HG03354 (cell line): ENCODE measurements at regions not wholly inside any gene's neighbourhood (a gene's known extent, or its start where the extent isn't known, plus 50 kb on each side); places are given as distances from the start of the nearest gene placed in this dataset.
"Not testable (repeated sequence)": the region's sequence is repeated elsewhere in the genome, so short reads cannot be mapped to it uniquely, and the experiment has no call there.

ENCODE experiments used
- ATAC-seq: cut with Tn5 transposase; IDR thresholded peaks from one replicate; pipeline ENCODE4 v1.9.1; 2021; ENCODE audit warnings: mild to moderate bottlenecking; ENCODE audit not compliant: unreplicated experiment, poor library complexity, severe bottlenecking

GRCh38 chr13:65855242-65855805, 1374.8 kb downstream of the PCDH9 start:
- no peak for ATAC-seq

- ATAC-seq: no peak
These were observed 1375.7 kb downstream of the PCDH9 start for GRCh38 chr13:65854431-65854830.

GRCh38 chr13:65844266-65844841, 1385.8 kb downstream of the PCDH9 start:
- ATAC-seq: no peak

- no peak for ATAC-seq
These were observed 1386.8 kb downstream of the PCDH9 start for GRCh38 chr13:65843314-65843731.

DNA sequence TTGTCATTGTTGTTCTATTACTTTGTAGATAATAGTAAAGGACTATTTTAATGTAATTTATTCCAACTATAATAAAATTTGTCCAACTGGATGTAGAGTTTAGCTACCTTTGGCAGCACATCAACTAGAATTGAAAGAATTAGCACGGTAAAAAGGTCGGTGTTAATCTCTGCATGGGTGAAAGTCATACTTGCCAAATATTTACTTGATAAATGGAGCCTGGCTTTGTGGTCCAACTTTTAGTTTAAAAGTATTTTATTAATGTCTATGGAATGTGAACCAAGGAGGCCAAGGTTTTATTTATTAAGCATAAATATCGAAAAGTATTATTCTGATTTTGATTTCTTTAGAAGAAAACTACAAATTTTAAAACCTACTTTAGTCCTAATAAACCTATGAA, 1389.0 kb downstream of the PCDH9 start:
- ATAC-seq: no peak

DNA sequence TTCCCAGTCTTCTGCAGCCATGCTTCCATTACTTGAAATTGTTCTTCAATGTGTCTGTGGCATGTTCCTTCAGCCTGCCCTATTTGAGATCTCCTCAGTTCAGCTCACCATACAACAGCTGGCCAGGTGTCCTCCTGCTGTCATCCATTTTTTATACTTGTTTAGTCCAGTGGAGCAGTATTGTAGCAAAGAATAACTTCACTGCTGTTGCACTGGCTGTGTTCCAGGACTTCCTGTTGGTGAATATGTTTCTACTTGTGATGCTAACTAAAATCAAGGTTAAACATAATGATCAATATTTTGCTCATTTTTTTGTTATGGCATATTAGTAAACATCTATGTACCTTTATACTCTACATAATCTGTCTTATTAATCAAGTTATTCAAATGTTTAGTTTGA, 1394.1 kb downstream of the PCDH9 start:
- no peak for ATAC-seq

GRCh38 chr13:65834897-65835296, 1395.2 kb downstream of the PCDH9 start:
- no peak for ATAC-seq

DNA sequence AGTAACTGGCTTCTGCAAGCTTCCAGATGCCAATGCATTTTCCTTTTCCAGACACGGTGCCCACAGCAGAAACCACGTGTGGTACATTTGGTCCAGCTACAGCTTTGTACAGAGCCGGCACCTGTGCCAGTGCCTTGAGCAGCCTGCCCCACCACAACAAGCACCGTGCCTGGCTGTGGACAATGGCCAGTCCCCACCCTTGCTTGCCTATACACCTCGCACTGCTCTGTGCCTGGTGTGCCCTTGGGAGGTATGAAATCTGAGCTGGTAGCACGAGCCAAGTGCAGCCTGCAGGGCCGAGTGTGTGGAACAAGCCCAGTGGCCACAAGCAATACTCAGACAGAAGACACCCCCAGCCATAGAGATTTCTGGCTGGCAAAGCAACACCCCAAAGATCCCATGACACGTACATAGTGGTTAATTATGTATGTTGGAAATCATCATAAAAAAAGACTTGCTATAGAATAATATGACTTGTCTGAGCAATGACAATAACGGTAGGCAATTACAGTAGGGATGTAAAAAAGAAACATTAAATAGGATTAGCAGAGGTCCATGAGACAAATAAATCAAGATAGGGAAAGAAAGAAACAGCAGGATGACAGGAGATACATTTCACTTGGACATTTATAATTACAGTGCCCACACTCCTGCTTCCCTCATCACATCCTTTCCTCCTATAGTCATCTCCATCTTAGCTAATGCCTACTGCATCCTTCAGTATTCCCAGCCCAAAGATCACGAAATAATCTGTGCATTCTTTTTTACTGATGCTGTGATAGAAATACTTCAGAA, 1399.5 kb downstream of the PCDH9 start:
- ATAC-seq: no peak

GRCh38 chr13:65829241-65830008, 1400.7 kb downstream of the PCDH9 start:
- no peak for ATAC-seq

GRCh38 chr13:65826657-65827056, 1403.5 kb downstream of the PCDH9 start:
- no peak for ATAC-seq

GRCh38 chr13:65825039-65825438, 1405.1 kb downstream of the PCDH9 start:
- no peak for ATAC-seq

DNA sequence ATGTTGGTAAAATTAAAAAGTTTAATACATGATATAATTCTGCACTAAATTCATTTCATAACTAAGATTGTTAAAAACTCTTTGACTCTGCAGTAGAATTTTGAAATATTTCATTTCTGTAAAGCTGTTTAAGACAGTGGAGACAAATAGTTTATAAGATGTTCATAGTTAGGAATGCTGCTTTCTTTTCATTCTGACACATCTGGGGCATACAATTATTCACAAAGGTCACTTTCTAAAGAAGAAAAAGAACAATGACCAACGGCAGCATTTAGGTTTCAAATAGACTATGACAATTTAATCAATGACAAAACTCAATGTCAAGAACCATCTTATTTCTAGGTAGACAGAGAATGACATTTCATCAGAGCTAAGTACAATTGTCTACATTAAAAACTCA, 1422.1 kb downstream of the PCDH9 start:
- ATAC-seq: no peak

DNA sequence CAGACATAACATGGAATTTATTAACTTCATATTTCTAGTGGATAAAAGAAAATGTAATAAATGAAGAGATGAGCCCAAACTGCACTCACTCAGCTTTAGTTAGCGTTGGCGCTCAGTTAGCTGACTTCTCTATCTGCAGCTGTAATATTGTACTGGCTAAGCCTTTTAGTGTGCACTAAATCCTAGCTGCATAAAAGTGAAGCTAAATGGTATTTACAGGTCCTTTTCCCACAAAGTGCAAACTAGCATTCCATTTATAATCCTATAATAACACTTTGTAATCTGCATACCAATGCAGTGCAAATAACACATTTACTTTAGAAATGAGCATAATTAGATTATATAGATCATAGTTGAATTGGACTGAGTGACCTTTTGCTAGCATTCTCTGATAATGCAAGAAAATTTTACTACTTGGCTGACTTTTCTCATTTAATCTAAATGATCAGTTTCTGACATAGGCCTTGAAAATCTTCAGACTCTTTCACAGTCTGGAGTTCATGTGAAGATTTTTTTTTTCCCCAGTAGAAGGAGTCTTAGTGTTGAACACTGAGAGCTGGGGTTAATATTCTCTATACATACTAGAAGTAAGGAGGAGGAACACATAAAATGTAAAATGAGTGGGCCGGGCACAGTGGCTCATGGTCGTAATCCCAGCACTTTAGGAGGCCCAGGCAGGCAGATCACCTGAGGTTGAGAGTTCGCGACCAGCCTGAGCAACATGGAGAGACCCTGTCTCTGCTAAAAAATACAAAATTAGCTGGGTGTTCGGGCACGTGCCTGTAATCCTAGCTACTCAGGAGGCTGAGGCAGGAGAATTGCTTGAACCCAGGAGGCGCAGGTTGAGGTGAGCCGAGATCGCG, 1426.4 kb downstream of the PCDH9 start:
- no peak for ATAC-seq

DNA sequence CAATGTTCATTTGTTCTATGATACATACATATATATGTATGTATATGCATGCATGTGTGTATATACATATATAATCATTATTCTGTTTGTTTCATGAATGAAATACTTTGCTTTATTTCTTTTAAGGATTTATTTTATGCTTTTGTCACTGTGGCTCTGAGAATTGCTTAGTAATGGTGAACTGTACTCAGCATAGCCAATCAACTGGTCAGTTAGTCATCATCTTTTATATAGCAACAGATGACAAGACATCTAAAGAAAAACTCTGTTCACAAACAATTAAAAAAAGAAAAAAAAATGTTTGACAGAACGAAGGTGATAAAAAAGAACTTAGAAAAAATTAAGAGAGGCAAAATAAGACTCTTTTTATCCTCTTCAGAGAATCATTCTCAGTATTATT, 1440.3 kb downstream of the PCDH9 start:
- ATAC-seq: no peak

DNA sequence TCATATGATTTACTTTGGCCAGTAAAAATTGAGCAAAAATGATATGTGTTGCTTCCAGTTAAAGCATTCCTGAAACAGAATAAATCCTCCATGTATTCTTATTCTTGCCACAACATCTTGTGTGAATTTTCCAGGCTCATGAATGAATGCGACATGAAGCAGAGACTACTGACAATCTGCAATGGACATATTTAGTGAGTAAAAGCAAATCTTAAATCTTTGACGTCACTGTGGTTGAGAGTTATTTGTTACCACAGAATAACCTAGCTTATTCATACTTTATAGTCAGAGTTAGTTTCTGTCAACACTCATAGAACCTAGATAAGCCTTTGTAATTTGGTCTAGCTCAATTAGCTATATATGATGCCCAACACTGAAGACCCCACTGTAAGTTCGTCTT, 1443.1 kb downstream of the PCDH9 start:
- ATAC-seq: no peak

DNA sequence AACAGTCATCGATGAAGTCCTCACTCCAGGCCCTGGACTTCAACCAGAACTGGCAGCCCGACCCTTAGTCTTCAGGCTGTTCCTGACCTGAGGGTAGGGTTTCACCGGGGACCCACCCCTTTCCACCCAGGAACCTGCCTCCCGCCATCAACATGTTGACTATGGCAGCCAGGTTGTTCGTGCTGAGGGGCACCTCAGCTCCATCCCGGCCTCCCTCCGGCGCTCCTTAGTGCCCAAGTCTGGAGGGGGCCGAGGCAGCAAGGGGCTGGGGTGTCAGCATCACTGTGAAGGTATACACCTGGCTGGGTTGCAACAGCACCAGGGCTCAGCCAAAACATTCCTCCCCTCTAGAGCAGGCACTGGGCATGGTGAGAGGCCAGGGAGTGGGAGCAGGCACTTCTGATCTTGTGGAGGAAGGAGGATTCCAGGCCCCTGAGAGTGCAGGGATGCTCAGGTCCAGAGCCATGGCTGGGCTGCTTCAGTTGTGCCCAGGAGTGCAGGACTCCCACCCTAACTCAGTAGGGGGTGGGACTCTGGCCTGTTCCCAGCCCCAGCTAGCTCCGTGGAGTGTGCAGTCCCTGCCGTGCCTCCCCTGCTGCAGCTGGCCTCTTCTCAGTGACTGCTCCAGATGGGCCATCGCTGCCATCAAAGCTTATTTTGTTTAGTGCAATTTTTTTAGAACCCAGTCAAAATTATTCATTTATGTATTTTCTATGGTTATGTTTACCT, 1445.9 kb downstream of the PCDH9 start:
- no peak for ATAC-seq

- ATAC-seq: no peak
These were observed 1446.8 kb downstream of the PCDH9 start for GRCh38 chr13:65783383-65783782.

GRCh38 chr13:65771704-65772313, 1458.3 kb downstream of the PCDH9 start:
- not testable (repeated sequence) for ATAC-seq

DNA sequence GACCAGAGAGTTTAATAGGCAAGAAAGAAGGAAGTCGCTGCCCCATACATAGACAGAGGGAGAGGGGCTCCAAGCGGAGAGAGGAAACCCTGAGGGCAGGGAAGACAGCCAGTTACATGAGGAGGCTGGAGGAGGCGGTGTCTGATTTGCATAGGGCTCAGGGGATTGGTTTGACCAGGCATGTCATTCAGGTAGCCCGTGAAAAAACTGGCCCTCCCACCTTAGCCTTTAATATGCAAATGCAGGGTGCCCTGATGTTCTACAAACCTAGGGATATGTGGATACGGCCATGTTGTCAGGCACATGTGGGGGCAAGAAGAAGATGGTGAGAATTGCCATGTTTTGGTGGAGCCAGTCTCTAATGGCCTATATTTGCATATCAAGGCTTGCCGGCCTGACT, 1461.6 kb downstream of the PCDH9 start:
- no peak for ATAC-seq
